DMS153 treated with DMSO at 0.1 percent for 48 hours (cell line): ENCODE measurements at regions not wholly inside any gene's neighbourhood (a gene's known extent, or its start where the extent isn't known, plus 50 kb on each side); places are given as distances from the start of the nearest gene placed in this dataset.
A peak's percentile ranks its signal among the peaks of the same experiment; 100 is the strongest.

Experiments
- DNase-seq: peaks from one replicate; lab custom pipeline; 2025; ENCODE audit not compliant: unreplicated experiment; lab: John Stamatoyannopoulos, UW

DNA sequence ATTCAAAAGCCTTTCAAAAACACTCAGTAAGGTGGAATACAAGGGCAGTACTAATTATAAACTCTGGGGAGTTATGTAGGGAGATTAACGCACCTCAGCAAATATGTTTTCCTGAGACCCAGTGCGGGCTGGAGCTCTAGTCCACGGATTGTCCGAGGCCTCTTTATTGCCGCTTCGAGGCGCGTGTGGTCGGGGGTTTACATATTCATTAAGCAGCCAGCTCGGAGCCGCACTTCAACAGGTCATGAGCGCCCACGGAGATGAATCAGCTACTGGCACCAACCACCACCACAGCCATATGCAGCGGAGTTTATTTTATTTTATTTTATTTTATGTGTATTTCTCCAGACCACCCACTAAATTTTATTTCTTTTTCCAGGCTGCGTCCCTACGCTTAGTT, 195.9 kb upstream of the ADARB2 start:
- no peak for DNase-seq

DNA sequence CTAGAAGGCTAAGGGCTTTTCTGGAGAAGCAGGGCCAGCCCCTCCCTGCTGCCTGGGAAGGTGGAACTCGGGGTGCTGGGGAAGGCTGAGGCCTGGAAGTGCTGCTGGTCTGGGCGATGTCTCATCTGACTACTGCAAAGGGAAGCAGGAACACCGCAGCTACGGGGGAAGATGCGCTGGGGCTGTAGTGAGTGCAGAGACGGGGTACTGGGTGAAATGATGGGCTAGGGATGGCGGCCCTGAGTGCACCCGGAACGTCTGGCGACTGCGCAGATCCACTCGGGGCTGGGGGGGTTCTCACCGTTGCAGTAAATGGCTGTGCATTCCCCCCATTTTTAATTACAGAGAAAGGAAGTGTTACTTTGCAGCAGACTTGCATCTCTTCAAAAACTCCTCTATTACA, 195.4 kb upstream of the ADARB2 start:
- no peak for DNase-seq

DNA sequence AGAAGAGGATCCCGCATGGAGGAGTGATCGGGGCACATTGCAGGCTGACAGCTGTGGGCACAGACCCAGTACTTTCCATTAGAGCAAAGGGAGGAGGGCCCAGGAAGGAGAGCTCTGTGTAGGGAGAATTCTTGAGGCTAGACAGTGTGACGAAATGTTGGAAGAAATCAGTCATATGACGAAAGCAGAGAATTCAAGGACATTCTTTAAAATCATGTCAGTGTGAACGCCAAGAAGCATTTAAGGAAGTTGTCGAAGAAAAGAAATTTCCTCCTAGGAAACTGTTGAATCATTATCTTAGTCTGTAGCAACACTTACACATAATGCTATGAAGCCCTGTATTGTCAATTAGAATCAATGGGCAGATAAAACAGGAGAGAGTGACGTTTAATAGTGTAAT, 191.3 kb upstream of the ADARB2 start:
- no peak for DNase-seq

DNA sequence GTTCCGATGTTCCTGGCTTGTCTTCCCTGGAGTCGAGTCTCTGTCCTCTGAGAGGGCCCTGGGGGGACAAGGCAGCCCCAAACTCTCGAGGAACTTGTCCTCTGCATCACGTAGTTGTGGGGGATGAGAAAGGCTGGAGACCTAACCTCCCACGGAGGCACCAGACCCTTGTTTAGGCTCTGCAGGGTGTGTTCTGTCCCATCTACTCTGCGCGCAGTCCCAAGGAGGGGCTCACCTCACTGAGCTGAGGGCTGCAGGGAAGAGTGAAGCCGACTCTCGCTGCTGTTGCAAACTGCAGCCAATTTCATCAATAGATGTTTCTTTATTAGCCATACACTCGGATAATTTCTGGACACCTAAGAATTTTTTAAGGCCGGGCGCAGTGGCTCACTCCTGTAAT, 186.7 kb upstream of the ADARB2 start:
- DNase-seq, result no peak

DNA sequence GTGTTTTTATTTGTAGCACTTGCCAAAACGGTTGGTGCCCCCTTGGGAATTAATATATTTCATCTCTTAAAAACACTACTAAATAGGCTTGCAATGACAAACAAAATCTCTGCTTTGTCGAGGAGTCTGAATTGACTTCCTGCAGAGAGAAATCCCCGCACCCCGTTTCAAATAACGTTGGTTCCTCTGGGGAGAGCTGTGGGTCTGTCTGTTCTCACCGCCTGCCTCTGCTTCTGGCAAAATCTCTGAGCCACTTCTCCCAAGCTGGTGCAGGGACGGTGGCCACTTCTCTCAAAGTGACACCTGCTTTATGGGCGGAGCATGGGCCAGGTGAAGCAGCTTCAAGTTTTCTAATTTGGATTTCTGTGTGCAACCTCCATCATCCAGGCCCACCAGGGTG, 186.3 kb upstream of the ADARB2 start:
- no peak for DNase-seq

DNA sequence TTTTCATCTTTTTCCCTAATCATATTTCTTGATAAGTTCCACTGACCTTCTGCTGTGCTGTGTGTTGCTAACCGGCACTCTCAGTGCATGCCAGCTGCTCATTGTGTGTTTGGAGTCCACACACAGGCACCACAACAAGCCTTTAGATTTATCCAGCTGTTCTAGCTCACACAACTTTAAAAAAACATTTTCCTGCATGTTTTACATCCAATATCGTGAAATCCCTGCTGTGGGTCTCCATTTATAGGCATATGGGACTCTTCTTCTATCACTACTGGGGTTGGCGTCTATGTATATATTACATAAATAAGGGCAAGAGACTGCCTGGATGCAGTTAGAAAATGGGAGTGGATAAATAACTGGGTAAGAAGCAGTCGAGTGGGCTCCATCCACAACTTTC, 183.6 kb upstream of the ADARB2 start:
- no peak for DNase-seq

DNA sequence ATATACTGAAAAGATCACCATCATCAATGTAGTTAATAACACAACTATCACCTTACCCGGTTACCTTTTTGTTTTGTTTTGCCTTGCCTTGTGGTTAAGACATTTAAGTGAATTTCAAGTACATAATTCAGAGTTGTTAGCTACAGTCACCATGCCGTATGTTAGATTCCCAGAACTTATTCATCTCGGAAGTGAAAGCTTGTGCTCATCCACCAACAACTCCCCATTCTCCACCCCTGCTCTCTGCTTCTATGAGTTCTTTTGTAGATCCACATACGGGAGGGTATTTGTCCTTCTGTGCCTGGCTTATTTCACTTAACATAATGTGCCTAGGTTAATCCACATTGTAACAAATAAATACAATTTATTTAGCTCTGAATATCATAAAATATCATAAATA, 182.8 kb upstream of the ADARB2 start:
- no peak for DNase-seq

DNA sequence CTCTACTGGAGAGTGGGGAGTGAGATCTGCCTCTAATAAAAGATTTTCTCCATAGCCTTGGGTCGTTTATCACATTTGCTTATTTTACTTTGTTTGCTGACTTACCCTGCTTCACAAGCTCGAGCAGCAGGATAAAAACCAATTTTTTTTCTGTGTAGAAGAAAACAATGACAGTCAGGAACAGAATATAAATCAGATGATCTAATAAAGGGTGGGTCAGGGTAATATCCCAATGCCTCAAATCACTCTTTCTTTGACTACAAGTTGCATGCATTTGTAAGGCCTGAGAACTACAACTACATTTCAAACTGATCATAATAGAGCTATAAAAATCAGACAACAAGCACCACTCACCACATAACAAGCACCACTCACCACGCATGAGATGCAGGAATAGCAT, 174.4 kb upstream of the ADARB2 start:
- DNase-seq, result no peak

DNA sequence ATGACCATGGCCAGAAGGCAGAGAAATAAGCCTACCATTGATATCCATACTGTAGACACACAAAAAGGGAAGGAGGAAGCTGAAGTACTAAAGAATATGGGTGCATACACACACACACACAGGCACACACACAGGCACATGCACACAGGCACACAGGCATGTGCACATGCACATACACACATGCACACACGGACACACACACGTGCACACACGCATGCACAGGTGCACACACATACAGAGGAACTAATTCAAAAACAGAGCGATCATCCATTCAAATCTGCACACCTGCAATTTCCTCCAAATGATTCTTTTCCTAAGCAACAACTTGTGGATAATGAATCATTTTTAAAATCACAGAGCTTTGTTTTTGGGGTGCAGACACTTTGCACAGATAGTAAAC, 166.7 kb upstream of the ADARB2 start:
- DNase-seq, result no peak

DNA sequence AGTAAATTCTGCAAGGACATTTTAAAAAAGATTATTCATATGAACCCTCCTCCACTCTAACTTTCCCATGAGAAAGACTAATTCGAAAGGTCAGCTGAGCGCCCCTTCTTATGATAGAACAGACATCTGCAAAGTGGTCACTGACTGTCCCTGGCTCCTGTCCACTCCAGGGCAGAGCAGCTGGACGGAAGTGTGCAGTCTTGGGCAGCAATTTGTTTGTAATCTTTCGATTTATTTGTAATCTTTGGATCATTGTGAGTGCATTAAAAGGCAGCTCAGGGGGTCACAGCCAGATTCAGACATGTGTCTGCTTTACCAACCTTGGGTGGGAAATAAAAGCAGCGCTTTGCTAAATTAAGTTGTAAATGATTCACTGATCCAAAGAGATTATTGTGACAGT, 158.8 kb upstream of the ADARB2 start:
- DNase-seq, result no peak

DNA sequence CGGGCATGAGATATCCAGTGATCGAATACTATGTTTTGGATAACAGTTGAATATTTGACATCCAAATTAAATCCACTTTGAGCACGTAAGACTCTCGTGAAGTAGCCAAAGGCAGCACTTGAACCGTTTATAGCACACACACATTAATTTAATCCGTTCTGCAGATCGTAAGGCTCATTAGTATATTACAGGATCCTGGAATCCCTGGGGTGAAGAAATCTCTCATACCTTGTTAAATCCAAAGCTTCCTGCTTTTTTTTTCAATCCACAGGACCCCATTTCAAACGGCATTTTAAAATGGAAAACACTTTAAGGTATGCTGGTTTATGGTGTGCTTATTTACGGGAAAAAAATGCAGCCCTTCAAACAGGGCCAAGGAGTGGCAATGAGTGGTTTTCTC, 158.4 kb upstream of the ADARB2 start:
- DNase-seq, result no peak

DNA sequence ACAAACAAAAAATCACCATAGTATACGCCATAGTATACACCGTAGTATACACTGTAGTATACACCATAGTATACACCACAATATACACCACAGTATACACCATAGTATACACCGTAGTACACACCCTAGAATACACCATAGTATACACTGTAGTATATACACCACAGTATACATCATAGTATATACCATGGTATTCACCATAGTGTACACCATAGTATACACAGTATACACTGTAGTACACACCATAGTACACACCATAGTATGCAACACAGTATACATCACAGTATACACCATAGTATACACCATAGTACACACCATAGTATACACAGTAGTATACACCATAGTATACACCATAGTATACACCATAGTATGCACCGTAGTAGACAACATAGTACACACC, 157.6 kb upstream of the ADARB2 start:
- no peak for DNase-seq

DNA sequence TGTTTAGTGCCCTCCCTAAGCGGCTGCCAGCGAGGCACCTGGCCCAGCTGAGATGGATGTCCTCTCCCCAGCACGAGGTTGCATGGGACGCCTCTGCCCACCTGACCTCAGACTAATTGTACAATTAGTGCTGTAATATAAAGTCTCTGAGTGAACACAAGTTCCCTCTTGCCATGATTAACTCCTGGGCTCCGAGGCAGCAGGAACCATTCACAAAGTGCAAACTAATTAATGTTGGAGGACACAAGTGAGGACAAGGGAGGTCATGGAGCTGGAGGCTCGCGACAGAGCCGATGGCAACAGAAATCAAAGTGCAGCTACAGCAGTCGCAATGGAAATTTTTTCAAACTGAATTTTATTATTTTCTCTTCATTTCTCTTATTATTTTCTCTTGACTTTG, 156.6 kb upstream of the ADARB2 start:
- no peak for DNase-seq

DNA sequence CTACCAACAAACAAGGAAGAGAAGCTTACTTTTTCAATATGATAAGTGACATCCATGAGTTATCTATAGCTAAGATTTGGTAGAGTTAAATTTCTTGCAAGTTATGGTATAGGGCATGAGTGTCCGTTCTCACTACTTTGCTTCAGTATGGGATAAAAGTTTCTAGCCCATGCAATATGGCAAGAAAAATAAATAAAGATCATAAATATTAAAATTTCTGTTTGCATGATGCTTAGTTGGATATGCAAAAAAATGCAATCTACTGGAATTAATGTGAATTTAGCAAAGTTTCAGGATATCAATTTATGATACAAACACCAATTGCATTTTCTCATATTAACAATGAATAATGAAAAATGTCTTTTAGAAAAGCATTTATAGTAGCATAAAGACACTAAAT, 148.7 kb upstream of the ADARB2 start:
- no peak for DNase-seq

DNA sequence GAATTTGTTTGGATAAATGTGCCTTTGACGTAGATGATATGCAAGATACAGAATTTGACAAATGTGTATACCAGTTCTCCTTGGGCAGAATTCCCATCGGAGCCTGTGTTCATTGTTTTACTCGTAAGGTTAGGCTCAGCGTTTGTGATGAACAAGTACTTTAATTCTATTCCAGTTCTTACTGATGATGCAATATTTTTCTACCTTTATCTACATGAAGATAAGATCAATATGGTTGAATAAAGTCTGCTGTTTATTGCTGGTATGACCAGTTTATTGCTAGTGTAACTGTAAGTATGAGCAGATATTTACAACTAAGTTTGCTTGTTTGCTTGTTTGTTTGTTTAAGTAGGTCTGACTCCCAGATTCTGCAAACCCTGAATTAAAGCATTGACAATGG, 145.4 kb upstream of the ADARB2 start:
- no peak for DNase-seq

DNA sequence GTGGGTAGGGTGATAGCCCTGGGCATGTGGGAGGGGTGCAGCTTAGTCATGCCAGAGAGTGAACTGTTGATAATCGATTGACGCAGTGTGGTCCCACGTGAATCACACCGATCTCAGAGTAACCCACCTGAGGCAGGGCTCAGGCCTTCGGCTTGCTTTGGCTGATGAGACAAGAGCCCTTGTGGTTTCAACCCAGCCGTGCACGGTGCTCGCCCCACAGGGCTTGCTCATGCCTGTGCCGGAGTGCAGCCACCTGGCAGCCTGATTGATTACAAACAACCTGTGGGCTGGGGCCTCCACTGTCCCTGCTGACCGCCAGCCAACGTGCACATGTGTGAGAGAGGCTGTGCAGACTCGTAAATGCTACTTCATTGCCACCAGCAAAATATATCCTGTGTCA, 144.9 kb upstream of the ADARB2 start:
- DNase-seq, result no peak

DNA sequence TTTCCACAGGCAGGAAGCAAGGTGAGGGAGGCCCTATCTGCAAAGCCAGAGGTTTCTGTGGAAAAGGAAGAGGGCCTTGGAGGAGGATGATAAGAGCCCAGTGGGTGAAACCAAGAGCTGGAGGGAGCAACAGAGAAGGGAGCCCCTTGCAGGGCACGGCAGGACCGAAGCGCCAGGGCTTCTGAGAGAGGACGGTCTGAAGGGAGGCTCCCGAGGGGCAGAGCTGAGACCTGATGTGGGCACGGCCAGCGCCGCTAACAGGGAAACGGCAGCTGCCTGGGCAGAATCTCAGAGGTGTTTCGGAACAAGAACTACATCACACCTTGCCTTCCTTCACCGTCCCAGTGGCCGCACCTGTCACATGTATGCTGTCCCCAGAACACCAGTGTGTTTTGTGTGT, 144.3 kb upstream of the ADARB2 start:
- no peak for DNase-seq

DNA sequence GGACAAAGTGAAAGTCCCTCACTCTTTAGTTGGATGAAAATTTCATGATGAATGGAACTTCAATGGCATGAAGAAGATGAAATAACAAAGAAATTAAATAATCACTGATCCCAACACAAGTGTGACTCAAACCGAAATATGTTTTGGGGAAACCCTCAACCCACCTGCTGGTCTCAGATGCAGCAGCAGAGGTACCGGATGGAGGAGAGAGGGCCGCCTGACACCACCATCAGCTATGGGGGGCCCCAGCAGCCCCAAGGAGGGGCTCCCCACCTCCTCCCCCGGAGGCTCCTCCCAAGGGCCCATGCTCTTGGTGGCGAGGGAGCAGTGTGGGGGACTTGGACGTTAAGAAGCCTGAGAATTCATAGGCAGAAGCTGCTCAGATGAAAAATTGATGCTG, 137.2 kb upstream of the ADARB2 start:
- DNase-seq, result no peak

DNA sequence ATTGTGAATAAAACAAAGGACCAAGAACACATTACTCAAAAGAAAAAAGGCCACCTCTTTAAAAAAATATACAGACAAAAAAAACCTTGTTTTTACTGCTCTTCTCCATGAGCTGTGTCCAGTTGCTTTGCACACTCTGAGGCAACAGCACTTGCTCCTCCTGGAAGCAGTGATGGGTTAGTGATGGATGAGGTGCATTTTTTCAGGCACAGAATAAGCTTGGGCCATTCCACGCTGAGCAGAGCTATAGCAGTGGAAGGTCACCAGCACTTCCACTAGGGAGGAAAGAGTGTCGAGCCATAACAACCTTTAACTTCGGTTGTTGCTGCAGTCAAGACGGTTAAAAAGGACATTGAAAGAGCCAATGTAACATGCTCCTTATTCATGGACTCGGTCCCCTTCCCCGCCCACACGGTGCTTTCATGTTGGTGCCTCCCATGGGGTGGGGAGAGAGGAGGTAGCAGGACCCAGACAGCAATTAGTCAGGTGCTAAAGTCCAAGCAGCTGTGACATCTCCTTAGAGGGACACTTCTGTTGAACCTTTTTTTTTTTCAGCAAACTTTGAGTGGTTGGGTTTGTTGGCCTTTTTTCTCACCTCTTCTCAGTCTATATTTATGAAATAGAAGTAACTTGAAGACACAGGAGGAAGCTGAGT, 136.5 kb upstream of the ADARB2 start:
- DNase-seq, result no peak

DNA sequence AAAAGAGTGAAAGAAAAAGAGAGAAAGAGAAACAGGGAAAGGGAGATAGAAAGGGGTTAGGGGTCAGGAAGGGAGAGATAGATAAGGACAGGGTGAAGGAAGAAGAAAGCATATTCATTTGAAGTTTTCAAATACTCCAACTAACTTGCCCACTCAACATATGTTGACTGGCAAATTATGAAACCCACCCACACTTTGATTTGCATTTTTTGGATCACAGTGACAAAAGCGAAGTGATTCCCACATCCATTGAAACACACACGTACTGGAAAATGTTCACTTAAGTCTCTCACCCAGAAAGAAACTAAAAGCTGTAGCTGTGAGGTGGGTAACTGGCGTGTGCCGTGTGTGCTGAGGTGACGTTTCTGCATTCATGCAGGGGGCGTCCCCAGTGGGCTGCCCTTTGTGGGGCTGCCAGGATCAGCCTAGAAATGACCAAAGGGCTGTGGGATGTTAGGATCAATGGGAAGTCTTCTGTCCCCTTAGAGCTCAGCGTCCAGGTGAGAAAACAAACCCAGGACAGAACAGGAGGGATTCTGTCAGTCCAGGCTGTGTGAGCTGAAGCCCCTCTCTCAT, 134.9 kb upstream of the ADARB2 start:
- no peak for DNase-seq

DNA sequence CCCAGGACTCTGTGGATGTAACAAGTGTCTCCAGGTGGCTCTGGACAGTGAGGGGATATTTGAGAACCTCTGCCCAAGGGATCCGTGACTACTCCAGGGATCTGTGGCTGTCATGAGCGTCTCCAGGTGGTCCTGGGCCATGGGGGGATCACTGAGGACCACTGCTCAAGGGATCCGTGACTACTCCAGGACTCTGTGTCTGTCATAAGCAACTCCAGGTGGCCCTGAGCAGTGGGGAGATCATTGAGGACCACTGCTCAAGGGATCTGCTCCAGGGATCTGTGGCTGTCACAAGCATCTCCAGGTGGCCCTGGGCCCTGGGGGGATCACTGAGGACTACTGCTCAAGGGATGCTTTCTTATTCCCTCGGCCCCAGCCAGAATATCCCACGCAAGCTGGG, 133.2 kb upstream of the ADARB2 start:
- DNase-seq, result no peak

DNA sequence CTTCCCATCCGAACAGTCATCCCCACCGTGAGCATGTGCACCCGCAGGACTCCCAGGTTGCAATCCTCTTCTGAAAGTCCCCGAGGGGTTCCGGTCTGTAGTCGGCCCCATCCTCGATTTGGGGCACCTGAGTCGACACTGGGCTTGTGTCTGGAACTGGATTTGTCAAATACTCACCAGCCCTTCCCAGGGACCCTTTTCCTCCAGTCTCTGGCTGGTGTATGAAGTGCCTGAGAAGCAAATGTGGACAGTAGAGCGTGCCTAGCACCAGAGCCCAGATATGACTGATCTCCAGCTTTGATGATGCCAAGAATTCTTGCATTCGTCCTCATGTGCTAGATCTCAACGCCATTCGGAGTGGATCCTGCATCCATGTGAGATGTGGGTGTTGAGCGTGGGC, 132.5 kb upstream of the ADARB2 start:
- DNase-seq, result no peak

DNA sequence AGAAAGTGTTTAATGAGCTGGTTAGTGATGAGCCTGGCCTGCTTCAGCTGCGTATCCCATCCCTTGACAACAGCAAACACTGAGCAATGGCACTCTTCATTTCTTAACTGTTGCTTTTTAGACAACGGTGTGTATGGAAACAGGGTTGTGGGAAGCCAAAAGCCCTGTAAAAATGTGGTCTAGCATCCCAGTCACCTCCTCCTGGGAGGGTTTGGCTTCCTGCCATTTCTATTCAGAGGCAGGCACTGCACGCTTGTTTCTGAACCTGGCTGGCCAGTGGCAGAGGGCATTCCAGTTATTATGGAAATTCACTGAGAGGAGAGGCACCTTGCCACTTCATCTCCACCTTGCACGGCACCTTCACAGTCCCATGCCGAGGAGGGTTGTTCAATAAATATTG, 123.0 kb upstream of the ADARB2 start:
- peak; percentile 22 for DNase-seq
